ENCODE measurements at regions not wholly inside any gene's neighbourhood (a gene's known extent, or its start where the extent isn't known, plus 50 kb on each side); places are given as distances from the start of the nearest gene placed in this dataset.
A peak's percentile ranks its signal among the peaks of the same experiment; 100 is the strongest.

GRCh38 chr18:55918444-55918843, 330.5 kb upstream of the TCF4 start:
- Mint-ChIP-seq H3K4me3 (ENCODE audit: unreplicated experiment) (no peak overlapping the region), H3K27ac (ENCODE audit: unreplicated experiment) (no peak overlapping the region), H3K9me3 (ENCODE audit: low read depth) (peaks cover 5% of the 10 kb centered on the region), H3K27me3 (ENCODE audit: low read depth) (no peaks in the 10 kb centered on the region), H3K4me1 (ENCODE audit: low read depth) (peaks cover 10% of the 10 kb centered on the region), H3K36me3 (ENCODE audit: low read depth) (peaks cover 2% of the 10 kb centered on the region)
- no peak for TF ChIP-seq CTCF (IDR thresholded peaks at IDR 0.05)
- no peak for DNase-seq (ENCODE audit: low spot score)

GRCh38 chr18:55912919-55913318, 324.9 kb upstream of the TCF4 start:
- no peak for DNase-seq (ENCODE audit: low spot score)
- Mint-ChIP-seq H3K27me3 (ENCODE audit: low read depth) (no peaks in the 10 kb centered on the region), H3K9me3 (ENCODE audit: low read depth) (no peaks in the 10 kb centered on the region), H3K4me1 (ENCODE audit: low read depth) (peaks cover 16% of the 10 kb centered on the region), H3K27ac (ENCODE audit: unreplicated experiment) (no peak overlapping the region), H3K4me3 (ENCODE audit: unreplicated experiment) (no peak overlapping the region), H3K36me3 (ENCODE audit: low read depth) (peaks cover 2% of the 10 kb centered on the region)
- TF ChIP-seq CTCF (IDR thresholded peaks at IDR 0.05), result no peak

- Mint-ChIP-seq H3K36me3 (ENCODE audit: low read depth) (peaks cover 2% of the 10 kb centered on the region), H3K27me3 (ENCODE audit: low read depth) (no peaks in the 10 kb centered on the region), H3K4me1 (ENCODE audit: low read depth) (peaks cover 24% of the 10 kb centered on the region), H3K9me3 (ENCODE audit: low read depth) (no peaks in the 10 kb centered on the region), H3K4me3 (ENCODE audit: unreplicated experiment) (no peak overlapping the region), H3K27ac (ENCODE audit: unreplicated experiment) (no peak overlapping the region)
- no peak for TF ChIP-seq CTCF (IDR thresholded peaks at IDR 0.05)
- DNase-seq (ENCODE audit: low spot score), result no peak
Measured at GRCh38 chr18:55912071-55912470, 324.1 kb upstream of the TCF4 start.

- Mint-ChIP-seq H3K27ac (ENCODE audit: unreplicated experiment) (no peak overlapping the region), H3K4me3 (ENCODE audit: unreplicated experiment) (no peak overlapping the region), H3K4me1 (ENCODE audit: low read depth) (peaks cover 36% of the 10 kb centered on the region), H3K27me3 (ENCODE audit: low read depth) (no peaks in the 10 kb centered on the region), H3K36me3 (ENCODE audit: low read depth) (no peaks in the 10 kb centered on the region), H3K9me3 (ENCODE audit: low read depth) (peaks cover 5% of the 10 kb centered on the region)
- TF ChIP-seq CTCF (IDR thresholded peaks at IDR 0.05), result no peak
- no peak for DNase-seq (ENCODE audit: low spot score)
Measured at GRCh38 chr18:55910296-55910695, 322.3 kb upstream of the TCF4 start.

- no peaks in the 10 kb centered on the region for H3K36me3 Mint-ChIP-seq (ENCODE audit: low read depth)
- peaks cover 31% of the 10 kb centered on the region for H3K4me1 Mint-ChIP-seq (ENCODE audit: low read depth)
- peaks cover 7% of the 10 kb centered on the region for H3K9me3 Mint-ChIP-seq (ENCODE audit: low read depth)
- peak overlapping the region; percentile 37 for H3K27ac Mint-ChIP-seq (ENCODE audit: unreplicated experiment)
- H3K4me3 Mint-ChIP-seq (ENCODE audit: unreplicated experiment), result no peak overlapping the region
- no peaks in the 10 kb centered on the region for H3K27me3 Mint-ChIP-seq (ENCODE audit: low read depth)
- TF ChIP-seq CTCF (IDR thresholded peaks at IDR 0.05), result no peak
- no peak for DNase-seq (ENCODE audit: low spot score)
Measured at GRCh38 chr18:55908901-55909366, 320.9 kb upstream of the TCF4 start.
